H9 (cell line): ENCODE measurements at regions not wholly inside any gene's neighbourhood (a gene's known extent, or its start where the extent isn't known, plus 50 kb on each side); places are given as distances from the start of the nearest gene placed in this dataset.
"Not testable (repeated sequence)": the region's sequence is repeated elsewhere in the genome, so short reads cannot be mapped to it uniquely, and the experiment has no call there.

Experiments used
- DNase-seq: peaks from one replicate; pipeline ENCODE4 v3.0.0-alpha.2; 2017
- H2AFZ ChIP-seq: one replicate; pipeline ENCODE4 v1.6.1; 2013; ENCODE audit warnings: mild to moderate bottlenecking, low read length, control low read depth, moderate library complexity
- H2AK5ac ChIP-seq: 2 replicates; pipeline ENCODE4 v1.6.1; 2013; ENCODE audit warnings: low read length, control low read depth, mixed read lengths; ENCODE audit not compliant: insufficient read length
- H2BK120ac ChIP-seq: one replicate; pipeline ENCODE4 v1.6.1; 2013; ENCODE audit warnings: low read depth, mild to moderate bottlenecking, low read length, control low read depth, inconsistent platforms; ENCODE audit not compliant: poor library complexity, severe bottlenecking
- H2BK12ac ChIP-seq: 2 replicates; pipeline ENCODE4 v1.6.1; 2013; ENCODE audit warnings: low read length, control low read depth, mixed read lengths, low read depth; ENCODE audit not compliant: insufficient read length
- H2BK15ac ChIP-seq: 2 replicates; pipeline ENCODE4 v1.6.1; 2013; ENCODE audit warnings: low read depth, low read length, control low read depth
- H2BK20ac ChIP-seq: one replicate; pipeline ENCODE4 v1.6.1; 2013; ENCODE audit warnings: low read depth, mild to moderate bottlenecking, low read length, control low read depth, inconsistent platforms; ENCODE audit not compliant: poor library complexity, severe bottlenecking
- H2BK5ac ChIP-seq: 2 replicates; pipeline ENCODE4 v1.6.1; 2013; ENCODE audit warnings: low read length, control low read depth, mixed read lengths; ENCODE audit not compliant: insufficient read length
- H3K14ac ChIP-seq: 2 replicates; pipeline ENCODE4 v1.6.1; 2013; ENCODE audit warnings: low read length, control low read depth; ENCODE audit not compliant: insufficient read depth
- H3K18ac ChIP-seq: 2 replicates; pipeline ENCODE4 v1.6.1; 2013; ENCODE audit warnings: low read depth, mild to moderate bottlenecking, mixed read lengths, low read length, control low read depth; ENCODE audit not compliant: insufficient read length
- H3K23ac ChIP-seq: 2 replicates; pipeline ENCODE4 v1.6.1; 2013; ENCODE audit warnings: low read length, control low read depth, mixed read lengths, low read depth; ENCODE audit not compliant: insufficient read length
- H3K23me2 ChIP-seq: 2 replicates; pipeline ENCODE4 v1.6.1; 2013; ENCODE audit warnings: low read depth, mild to moderate bottlenecking, mixed read lengths, low read length, control low read depth; ENCODE audit not compliant: insufficient read length, poor library complexity, severe bottlenecking
- H3K27ac ChIP-seq: 2 replicates; pipeline ENCODE4 v1.5.1; 2013; ENCODE audit warnings: low read length, control low read depth, mixed read lengths, low read depth; ENCODE audit not compliant: insufficient read length
- H3K27me3 ChIP-seq: 2 replicates; pipeline ENCODE4 v1.6.1; 2013; ENCODE audit warnings: low read length, control low read depth, inconsistent platforms; ENCODE audit not compliant: insufficient read depth
- H3K4ac ChIP-seq: 2 replicates; pipeline ENCODE4 v1.6.1; 2013; ENCODE audit warnings: low read depth, mild to moderate bottlenecking, control low read depth, inconsistent platforms, low read length, moderate library complexity
- H3K4me1 ChIP-seq: 2 replicates; pipeline ENCODE4 v1.6.1; 2013; ENCODE audit warnings: low read length, control low read depth, inconsistent platforms; ENCODE audit not compliant: insufficient read depth
- H3K4me2 ChIP-seq: 2 replicates; pipeline ENCODE4 v1.6.1; 2013; ENCODE audit warnings: low read length, control low read depth, mixed read lengths; ENCODE audit not compliant: insufficient read length, insufficient read depth
- H3K56ac ChIP-seq: 2 replicates; pipeline ENCODE4 v1.6.1; 2013; ENCODE audit warnings: low read depth, mild to moderate bottlenecking, mixed read lengths, low read length, control low read depth; ENCODE audit not compliant: insufficient read length
- H3K79me1 ChIP-seq: 2 replicates; pipeline ENCODE4 v1.6.1; 2013; ENCODE audit warnings: low read depth, mild to moderate bottlenecking, moderate library complexity, low read length, control low read depth, inconsistent platforms; ENCODE audit not compliant: insufficient read depth, poor library complexity, severe bottlenecking
- H3K79me2 ChIP-seq: 2 replicates; pipeline ENCODE4 v1.6.1; 2013; ENCODE audit warnings: low read length, control low read depth, inconsistent platforms; ENCODE audit not compliant: insufficient read depth
- H3K9ac ChIP-seq: 2 replicates; pipeline ENCODE4 v1.6.1; 2013; ENCODE audit warnings: low read length, control low read depth, mixed read lengths; ENCODE audit not compliant: insufficient read length; ENCODE audit errors: extremely low read depth
- H3K9me3 ChIP-seq: one replicate; pipeline ENCODE4 v1.6.1; 2013; ENCODE audit warnings: low read depth, low read length, inconsistent platforms; ENCODE audit not compliant: control insufficient read depth
- H3T11ph ChIP-seq: one replicate; pipeline ENCODE4 v1.6.1; 2013; ENCODE audit warnings: mild to moderate bottlenecking, low read length, control low read depth, inconsistent platforms
- H4K20me1 ChIP-seq: one replicate; pipeline ENCODE4 v1.6.1; 2013; ENCODE audit not compliant: control insufficient read depth, insufficient read length, insufficient read depth
- H4K5ac ChIP-seq: 2 replicates; pipeline ENCODE4 v1.6.1; 2013; ENCODE audit warnings: low read depth, mild to moderate bottlenecking, mixed read lengths, low read length, control low read depth; ENCODE audit not compliant: insufficient read length
- H4K8ac ChIP-seq: replicated peaks from 2 replicates; pipeline ENCODE4 v1.6.1; 2013; ENCODE audit warnings: low read length, control low read depth, mixed read lengths, low read depth; ENCODE audit not compliant: insufficient read length
- H4K91ac ChIP-seq: 2 replicates; pipeline ENCODE4 v1.6.1; 2013; ENCODE audit warnings: low read depth, mild to moderate bottlenecking, moderate library complexity, mixed read lengths, low read length, control low read depth; ENCODE audit not compliant: insufficient read length
- H3K27ac Mint-ChIP-seq, 3 experiments: 2 replicates in 2 of 3; 3 replicates in 1 of 3; pipeline ENCODE4 v1.8.0; 2020 to 2021; ENCODE audit warnings: mixed read lengths in 3 of 3, mild to moderate bottlenecking in 1 of 3, moderate library complexity in 1 of 3
- H3K27me3 Mint-ChIP-seq: 2 replicates; pipeline ENCODE4 v1.8.0; 2021; ENCODE audit warnings: low read depth, mild to moderate bottlenecking, moderate library complexity, mixed read lengths
- H3K36me3 Mint-ChIP-seq, 3 experiments: 2 replicates in 2 of 3; 3 replicates in 1 of 3; pipeline ENCODE4 v1.8.0; 2020 to 2021; ENCODE audit warnings: low read depth in 3 of 3, mixed read lengths in 3 of 3; ENCODE audit not compliant: insufficient read depth in 1 of 3
- H3K4me1 Mint-ChIP-seq, 2 experiments: 2 replicates each; pipeline ENCODE4 v1.8.0; 2020; ENCODE audit warnings: mixed read lengths in 2 of 2
- H3K4me3 Mint-ChIP-seq, 2 experiments: 2 replicates in 1 of 2; 3 replicates in 1 of 2; pipeline ENCODE4 v1.8.0; 2020 to 2021; ENCODE audit warnings: mild to moderate bottlenecking in 2 of 2, mixed read lengths in 2 of 2, moderate library complexity in 1 of 2
- H3K9me3 Mint-ChIP-seq, 2 experiments: 2 replicates in 1 of 2; 3 replicates in 1 of 2; pipeline ENCODE4 v1.8.0; 2020; ENCODE audit warnings: mild to moderate bottlenecking in 2 of 2, mixed read lengths in 2 of 2, moderate library complexity in 1 of 2
- WGBS: extraction: QIAGEN DNeasy Blood & Tissue Kit; methylation state at CpG from one replicate; pipeline ENCODE4 v1.1.7; 2013; ENCODE audit warnings: missing lambda C conversion rate, low lambda C conversion rate, mixed read lengths; ENCODE audit not compliant: insufficient read length; ENCODE audit errors: extremely low coverage; 5-methylcytosine and 5-hydroxymethylcytosine counted together
- TF ChIP-seq, protein P1 (sequence below): fragments of 200-600 bp; sonication (generic); conservative IDR thresholded peaks from 3 replicates; pipeline ENCODE4 v1.8.0; 2021; ENCODE audit warnings: antibody characterized with exemption, mild to moderate bottlenecking

GRCh38 chr12:131287938-131288764, 334.4 kb downstream of the ADGRD1 start:
- no peak overlapping the region for H4K8ac ChIP-seq
- H3K4me1 Mint-ChIP-seq = peaks cover 5 to 20% of the 10 kb centered on the region in 2 experiments
- no peak overlapping the region for H3K14ac ChIP-seq
- H3K4me2 ChIP-seq = no peak overlapping the region
- H3K23ac ChIP-seq = no peak overlapping the region
- no peaks in the 10 kb centered on the region for H3K27me3 ChIP-seq
- no peak overlapping the region for H3K4me3 Mint-ChIP-seq
- no peak overlapping the region for H2BK20ac ChIP-seq
- no peak overlapping the region for H2BK12ac ChIP-seq
- H3K36me3 Mint-ChIP-seq = peaks cover 0 to 2% (median 0%) of the 10 kb centered on the region in 3 experiments; a peak in 1 of 7 replicates
- H2BK15ac ChIP-seq = no peak overlapping the region
- H3K27ac Mint-ChIP-seq = no peak overlapping the region
- H3K79me1 ChIP-seq = no peaks in the 10 kb centered on the region
- H4K20me1 ChIP-seq = no peaks in the 10 kb centered on the region
- no peak overlapping the region for H2AK5ac ChIP-seq
- no peak overlapping the region for H2BK120ac ChIP-seq
- H3K9ac ChIP-seq = no peak overlapping the region
- H3K79me2 ChIP-seq = no peaks in the 10 kb centered on the region
- H4K91ac ChIP-seq = no peak overlapping the region
- no peak overlapping the region for H2AFZ ChIP-seq
- no peaks in the 10 kb centered on the region for H3K9me3 ChIP-seq
- no peak for DNase-seq
- no peak overlapping the region for H3T11ph ChIP-seq
- H3K4me1 ChIP-seq = no peaks in the 10 kb centered on the region; the same call in 1 of the 2 replicates
- H3K4ac ChIP-seq = no peak overlapping the region
- H3K27me3 Mint-ChIP-seq = no peaks in the 10 kb centered on the region; the same call in 1 of the 2 replicates
- no peak overlapping the region for H2BK5ac ChIP-seq
- WGBS = no CpG with 5 or more reads among the region's 27 CpGs
- TF ChIP-seq, protein P1, sequence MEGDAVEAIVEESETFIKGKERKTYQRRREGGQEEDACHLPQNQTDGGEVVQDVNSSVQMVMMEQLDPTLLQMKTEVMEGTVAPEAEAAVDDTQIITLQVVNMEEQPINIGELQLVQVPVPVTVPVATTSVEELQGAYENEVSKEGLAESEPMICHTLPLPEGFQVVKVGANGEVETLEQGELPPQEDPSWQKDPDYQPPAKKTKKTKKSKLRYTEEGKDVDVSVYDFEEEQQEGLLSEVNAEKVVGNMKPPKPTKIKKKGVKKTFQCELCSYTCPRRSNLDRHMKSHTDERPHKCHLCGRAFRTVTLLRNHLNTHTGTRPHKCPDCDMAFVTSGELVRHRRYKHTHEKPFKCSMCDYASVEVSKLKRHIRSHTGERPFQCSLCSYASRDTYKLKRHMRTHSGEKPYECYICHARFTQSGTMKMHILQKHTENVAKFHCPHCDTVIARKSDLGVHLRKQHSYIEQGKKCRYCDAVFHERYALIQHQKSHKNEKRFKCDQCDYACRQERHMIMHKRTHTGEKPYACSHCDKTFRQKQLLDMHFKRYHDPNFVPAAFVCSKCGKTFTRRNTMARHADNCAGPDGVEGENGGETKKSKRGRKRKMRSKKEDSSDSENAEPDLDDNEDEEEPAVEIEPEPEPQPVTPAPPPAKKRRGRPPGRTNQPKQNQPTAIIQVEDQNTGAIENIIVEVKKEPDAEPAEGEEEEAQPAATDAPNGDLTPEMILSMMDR = no peak
- H4K5ac ChIP-seq = no peak overlapping the region
- no peak overlapping the region for H3K18ac ChIP-seq
- H3K56ac ChIP-seq = no peak overlapping the region
- no peak overlapping the region for H3K27ac ChIP-seq
- H3K23me2 ChIP-seq = no peaks in the 10 kb centered on the region
- peaks cover 0 to 6% of the 10 kb centered on the region in 2 experiments; a peak in 2 of 5 replicates for H3K9me3 Mint-ChIP-seq

DNA sequence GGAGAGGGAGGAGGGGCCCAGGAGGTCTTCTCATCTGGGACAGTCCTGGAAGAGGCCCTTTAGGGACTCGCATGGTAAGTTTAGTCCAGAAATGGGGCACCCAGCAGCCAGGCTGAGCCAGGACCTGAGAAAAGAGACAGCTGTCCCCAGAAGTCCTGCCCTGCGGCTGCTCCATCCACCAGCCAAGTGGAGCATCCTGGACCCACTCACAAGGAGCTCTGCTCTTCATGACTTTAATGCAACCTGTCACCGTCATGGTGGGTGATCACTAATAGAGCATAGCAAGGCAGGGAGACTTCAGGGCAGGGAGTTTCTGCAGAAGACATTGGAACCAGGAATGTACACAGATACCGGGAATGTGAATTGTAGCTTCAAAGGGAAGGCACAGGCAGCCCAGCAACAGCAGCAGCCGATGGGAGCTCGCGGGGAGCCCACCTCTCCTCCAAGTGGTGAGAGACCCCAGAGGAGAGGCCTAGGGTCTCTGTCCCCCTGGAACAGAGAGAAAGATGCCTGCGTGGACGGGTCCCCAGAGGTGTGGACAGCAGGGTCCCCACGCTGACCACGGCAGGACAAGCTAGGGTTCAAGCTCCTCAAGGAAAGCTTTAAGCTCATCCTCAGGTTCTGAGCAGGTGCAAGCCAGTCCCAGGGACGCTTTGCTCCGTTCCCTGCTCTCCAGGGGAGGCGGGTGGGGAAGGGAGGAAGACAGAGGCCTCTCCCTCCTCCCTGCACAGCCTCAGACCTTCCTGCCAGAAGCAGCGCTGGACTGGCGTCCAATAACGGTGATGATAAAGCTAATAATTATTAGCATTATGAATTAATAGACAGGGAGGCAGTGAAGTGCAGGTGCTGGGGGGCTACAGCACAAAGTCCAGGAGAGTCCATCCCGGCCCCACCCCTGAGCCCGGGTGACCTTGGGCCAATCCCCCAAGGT, 335.3 kb downstream of the ADGRD1 start:
- not testable (repeated sequence) for H3K9me3 ChIP-seq, H3K27ac ChIP-seq, H3K23me2 ChIP-seq, H3K23ac ChIP-seq, H3K27me3 Mint-ChIP-seq, H3K4me1 ChIP-seq, H4K20me1 ChIP-seq, H3T11ph ChIP-seq, H3K4ac ChIP-seq, H3K18ac ChIP-seq, H2BK20ac ChIP-seq, H2AK5ac ChIP-seq, H3K36me3 Mint-ChIP-seq, H2BK12ac ChIP-seq, H3K9ac ChIP-seq, H2BK5ac ChIP-seq, H4K91ac ChIP-seq, H3K4me2 ChIP-seq, H4K5ac ChIP-seq, H3K14ac ChIP-seq, H3K79me2 ChIP-seq, H2BK120ac ChIP-seq, H3K79me1 ChIP-seq, H3K4me3 Mint-ChIP-seq, H3K56ac ChIP-seq, H2BK15ac ChIP-seq, H3K9me3 Mint-ChIP-seq, H2AFZ ChIP-seq, H3K27me3 ChIP-seq, DNase-seq, H4K8ac ChIP-seq
- H3K4me1 Mint-ChIP-seq = peaks cover 7 to 18% of the 10 kb centered on the region in 2 experiments
- no CpG with 5 or more reads among the region's 19 CpGs for WGBS
- H3K27ac Mint-ChIP-seq = peak overlapping the region in 1 of 3 experiments; percentile 44; a peak in 1 of 7 replicates
